NOMO-1 treated with dmso at 0.1 percent for 144 hours (cell line): ENCODE measurements at regions not wholly inside any gene's neighbourhood (a gene's known extent, or its start where the extent isn't known, plus 50 kb on each side); places are given as distances from the start of the nearest gene placed in this dataset.
"Not testable (repeated sequence)": the region's sequence is repeated elsewhere in the genome, so short reads cannot be mapped to it uniquely, and the experiment has no call there.

ENCODE experiments used
- DNase-seq: peaks from one replicate; lab custom pipeline; 2025; ENCODE audit not compliant: unreplicated experiment; lab: John Stamatoyannopoulos, UW

DNA sequence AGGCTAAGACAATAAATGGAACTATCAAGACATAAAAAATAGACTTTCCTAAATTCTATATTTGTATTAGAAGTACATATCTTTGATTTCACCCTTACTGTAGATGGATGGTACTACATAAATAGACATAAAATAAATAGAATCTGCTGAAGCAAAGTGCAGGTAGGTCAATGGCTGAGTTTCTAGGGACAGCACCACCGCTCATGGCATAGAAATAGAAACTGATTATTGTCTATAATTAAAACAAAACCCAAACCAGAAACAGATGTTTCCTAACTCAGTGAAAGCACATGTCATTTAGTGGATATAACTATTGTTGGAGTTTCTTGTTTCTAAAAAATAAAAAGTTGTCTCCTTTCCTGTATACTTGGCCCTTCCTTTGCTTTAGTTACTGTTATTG lies 387.3 kb upstream of the ADGRL3 start:
- no peak for DNase-seq

DNA sequence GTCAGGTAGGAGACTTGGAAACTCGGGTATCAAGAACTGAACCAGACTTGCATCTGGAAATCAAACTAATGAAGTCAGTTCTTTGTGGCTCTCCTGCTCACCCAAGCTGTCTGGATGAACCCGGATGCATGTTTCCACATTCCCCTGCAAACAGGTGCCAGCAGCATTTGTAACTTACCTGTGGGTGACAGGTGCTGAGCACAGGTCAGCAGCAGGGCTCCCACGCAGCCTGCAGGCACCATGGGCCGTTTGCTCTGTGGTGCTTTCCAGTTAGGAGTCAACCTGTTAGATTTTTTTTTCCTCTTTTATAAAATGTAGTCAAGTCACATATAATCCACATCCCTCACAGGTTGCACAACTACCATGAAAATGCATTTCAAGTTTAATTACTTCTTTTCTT lies 385.6 kb upstream of the ADGRL3 start:
- DNase-seq: no peak

DNA sequence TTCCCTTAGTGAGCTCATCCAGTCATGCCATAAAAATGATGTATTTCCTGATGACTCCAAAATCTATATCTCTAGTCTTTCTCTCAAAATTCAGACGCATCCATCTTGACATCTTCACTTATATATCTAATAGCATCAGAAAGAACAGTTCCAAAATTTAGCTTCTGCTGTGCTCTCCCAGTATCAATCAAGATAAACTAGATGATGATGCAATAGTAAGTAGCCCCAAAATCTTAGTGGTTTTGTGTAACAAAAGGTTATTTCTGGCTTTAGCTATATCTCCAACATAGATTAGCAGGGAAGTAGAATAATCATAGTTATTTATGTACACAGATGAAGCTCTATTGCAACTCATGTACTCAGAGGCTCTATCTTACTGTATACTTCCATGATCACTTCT lies 382.5 kb upstream of the ADGRL3 start:
- no peak for DNase-seq

DNA sequence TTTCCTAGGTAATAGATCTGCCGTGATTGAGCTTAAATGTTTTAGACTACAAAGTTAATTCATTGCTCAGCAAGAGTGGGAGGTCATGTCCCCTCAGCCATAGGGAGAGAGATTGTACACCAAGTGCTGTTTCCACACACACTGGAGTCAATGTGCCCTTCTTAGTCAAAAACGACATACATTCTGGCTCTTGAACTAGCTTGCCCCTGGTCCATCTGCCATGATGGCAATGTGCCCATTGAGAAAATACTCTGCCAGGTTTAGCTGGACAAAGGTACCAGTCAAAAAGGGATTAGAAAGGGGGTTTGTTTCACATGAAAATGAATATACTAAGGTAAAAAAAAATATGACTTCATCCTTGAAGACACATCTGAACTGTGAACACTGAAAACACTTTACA lies 377.1 kb upstream of the ADGRL3 start:
- DNase-seq: no peak

DNA sequence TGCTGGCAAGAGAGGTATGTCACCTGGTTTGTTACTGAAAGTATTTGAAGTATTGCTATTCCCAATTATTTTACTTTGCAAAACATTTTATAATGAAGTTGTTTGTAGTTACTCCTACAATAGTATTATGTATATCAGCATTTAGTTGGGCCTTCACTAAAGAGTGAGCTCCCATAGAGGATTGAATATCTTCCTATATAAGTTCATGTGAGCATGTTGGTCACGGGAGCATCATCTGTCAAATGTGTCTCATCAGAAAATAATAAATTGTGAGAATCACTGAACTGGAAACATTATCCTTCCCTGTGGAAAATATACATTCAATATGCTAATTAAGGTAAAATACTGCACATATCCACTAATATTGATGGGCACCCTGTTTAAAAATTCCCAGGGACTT lies 360.1 kb upstream of the ADGRL3 start:
- no peak for DNase-seq

DNA sequence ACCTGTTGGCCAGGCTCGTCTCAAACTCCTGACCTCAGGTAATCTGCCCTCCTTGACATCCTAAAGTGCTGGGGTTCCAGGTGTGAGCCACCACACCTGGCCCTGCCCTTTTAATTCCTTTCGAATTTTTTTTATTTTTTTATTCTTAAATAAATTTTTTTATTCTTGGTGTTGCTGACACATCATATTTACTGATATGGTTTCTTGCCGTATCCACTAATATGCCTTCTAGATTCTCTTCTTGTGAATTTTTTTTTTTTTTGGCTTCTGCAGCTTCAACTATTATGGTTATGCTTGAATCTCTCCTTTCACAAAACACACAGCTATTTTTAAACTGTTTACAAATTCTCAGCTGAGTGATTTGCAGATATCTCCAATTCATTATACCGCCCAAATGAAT lies 353.4 kb upstream of the ADGRL3 start:
- no peak for DNase-seq

DNA sequence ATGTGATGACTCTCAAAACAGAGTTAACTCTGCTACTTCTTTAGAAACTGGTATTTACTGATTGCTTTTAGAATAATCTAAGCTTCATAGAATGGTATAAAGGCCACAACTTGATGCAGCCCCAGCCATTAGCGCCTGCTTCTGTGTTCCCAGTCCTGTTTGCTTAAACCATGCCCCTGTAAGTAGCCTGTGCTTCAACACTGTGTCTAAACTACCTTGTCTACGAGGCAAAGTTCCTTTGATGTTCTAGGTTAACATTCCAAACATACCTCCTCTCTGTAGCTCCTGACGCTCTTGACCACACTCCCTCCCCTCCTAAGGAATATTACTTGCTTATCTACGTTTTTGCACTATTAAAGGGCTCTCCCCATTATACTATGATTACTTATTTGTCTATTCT lies 352.5 kb upstream of the ADGRL3 start:
- DNase-seq: no peak

DNA sequence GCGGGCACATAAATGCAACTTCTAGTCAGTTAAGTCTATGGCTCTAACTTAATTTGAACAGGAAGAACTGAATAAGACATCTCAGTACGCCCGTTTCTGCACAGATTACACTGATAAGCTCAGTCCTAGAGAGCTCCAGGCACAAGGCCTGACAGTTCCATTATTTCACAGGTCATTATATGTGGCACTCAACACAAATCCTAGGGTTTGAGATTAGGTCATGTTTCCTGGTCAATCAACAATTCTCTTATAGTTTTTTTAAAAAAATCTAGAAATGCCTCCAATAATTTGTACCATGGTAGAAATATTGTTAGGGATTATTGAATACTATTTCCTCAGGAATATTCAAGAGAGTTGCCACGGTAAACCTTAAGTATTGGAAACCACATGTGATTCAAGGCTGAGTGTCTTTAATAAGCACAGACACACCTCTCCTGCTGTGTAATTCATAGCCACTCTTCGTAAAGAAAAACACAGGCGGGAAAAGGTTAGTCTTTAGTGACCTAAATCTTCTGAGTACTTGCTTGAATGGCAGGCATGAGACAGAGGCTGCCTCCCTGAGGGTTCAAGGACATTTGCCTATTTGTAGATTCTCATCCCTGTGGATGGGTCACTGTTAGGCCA lies 342.9 kb upstream of the ADGRL3 start:
- DNase-seq: no peak

DNA sequence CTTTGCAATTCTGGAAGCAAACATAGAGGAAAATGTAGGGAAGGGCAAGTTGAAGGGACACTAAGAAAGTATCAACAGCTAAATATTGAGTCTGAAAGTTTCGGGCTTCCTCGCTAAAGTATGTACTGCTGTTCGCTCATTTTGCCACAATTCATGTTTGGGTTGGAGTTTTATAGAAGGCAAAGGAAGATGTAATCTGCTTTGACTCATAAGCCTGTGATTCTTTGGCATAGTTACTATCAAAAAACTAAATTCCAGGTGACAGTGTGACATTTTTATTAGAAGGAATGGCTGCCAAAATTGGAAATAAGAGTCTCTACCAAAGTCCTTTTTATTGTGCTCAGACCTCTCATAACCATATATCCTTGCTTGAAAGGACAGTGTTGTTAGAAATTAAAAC lies 336.7 kb upstream of the ADGRL3 start:
- DNase-seq: no peak

DNA sequence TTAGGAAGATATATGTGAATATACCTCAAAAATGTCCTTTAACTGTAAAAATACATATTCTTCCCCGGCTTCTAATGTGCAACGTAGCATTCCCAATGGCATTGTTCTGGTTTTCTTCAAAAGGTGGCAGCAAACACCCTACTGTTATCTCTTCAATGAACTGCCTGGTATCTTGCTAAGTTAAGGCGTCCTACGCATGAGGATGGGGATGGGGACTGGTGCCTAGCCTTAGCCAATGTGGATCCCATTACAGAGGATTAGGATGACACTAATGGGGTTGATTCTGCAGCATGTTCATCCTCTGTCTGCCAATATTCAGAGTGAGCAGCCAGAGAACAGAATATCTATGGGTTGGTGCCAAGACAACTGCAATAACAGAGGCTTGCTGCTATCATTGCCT lies 334.9 kb upstream of the ADGRL3 start:
- no peak for DNase-seq

DNA sequence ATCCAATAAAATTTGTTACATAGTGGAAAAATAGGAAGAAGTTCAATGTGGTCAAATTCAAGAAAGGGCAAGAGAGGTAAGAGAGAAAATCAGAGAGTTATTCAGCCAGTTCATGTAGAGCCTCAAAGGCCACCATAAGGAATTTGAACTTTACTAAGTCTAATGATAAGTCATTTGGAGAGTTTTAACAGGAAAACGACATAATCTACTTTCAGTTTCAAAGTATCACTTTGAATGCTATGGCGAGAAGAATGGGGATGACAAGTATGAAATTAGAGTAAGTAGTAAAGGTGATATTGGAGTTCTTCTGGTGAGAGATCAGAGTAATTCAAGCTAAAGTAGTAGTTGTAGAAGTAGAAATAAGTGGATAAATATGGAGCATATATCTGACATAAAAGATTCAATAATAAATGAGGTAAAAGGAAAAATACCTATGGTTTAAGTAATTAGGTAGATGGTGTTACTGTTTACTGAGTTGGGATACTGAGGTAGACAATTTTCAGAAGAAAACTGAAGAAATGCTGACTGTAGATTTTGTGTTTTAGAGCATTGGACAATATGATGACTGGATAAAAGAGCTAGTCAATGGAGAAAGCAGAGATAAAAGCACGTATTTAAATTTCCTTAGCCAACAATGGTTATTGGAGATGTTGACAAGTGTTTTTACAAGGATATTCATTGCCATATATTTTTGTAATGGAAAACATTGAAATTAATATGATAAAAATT lies 331.7 kb upstream of the ADGRL3 start:
- DNase-seq: no peak

DNA sequence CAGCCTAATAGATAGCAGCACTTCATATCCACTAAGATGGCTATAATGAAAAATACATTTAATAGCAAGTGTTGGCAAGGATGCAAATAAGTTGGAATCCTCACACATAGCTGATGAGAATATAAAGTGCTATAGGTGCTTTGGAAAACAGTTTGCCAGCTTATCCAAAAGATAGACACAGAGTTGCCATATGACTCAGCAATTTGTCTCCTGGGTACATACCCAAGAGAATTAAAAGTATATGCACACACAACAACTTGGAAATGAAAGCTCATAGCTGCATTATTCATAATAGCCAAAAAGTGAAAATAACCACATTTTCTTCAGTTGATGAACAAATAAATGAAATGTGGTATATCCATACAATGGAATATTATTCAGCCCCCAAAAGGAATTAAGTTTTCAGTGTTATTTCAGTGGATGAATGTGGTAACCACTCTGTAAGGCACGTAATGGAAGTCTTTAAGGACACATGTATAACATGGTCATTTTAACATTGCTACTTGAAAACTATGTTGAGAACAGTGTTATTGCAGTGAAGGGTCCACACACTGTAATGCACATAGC lies 320.9 kb upstream of the ADGRL3 start:
- DNase-seq: no peak

DNA sequence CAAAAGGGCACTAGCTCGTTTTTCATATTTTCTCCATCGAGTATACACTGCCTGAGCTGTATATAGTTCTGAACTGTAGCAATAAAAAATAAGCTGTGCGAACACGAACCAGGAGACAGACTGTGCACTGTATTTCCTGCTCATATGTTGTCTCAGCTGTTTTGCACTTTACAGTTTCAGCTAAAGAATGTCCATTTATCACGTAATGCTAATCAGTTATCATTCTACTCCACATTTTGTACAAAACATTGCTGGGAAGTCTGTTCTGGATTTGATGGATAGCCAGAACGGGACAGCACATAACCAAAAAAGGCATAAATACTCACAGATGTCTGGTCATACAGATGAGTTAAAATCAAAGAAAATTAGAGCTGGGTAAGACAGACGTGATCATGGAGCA lies 315.5 kb upstream of the ADGRL3 start:
- no peak for DNase-seq

DNA sequence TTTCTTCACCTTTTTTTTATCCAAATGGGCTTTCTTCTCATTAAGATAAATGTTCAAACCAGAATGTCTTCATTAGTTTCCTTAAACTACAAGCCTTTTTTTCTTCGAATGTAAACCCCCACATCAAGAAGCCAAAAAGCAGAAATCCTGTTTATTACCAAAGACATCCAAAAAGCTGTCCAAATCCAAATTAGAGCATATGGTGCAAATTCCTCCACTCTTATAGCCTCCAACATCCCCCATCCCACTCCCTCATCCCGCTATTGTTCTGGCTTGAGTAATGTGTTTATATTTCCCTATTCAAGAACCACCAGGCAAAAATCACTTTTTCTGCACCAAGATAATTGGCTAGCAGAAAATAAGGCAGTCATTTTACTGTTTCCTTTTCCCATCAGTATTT lies 315.1 kb upstream of the ADGRL3 start:
- DNase-seq: no peak

DNA sequence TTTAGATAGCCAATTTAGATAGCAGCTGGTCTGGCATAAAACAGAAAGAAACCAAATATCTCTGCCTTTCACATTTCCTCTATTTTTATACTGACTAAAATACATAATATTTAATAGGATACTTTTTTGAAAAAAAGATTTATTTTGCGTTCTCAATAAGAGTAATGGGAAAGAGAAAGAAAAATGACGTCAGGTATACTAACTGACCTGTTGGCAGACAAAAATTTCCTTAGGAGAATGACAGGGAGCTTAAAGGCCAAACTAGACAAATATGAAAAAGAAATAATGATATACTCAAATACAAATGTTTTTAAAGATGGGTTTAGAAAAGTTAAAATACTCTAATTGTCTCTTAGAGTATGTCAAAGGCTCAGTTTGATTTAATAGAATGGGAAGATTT lies 309.4 kb upstream of the ADGRL3 start:
- no peak for DNase-seq

DNA sequence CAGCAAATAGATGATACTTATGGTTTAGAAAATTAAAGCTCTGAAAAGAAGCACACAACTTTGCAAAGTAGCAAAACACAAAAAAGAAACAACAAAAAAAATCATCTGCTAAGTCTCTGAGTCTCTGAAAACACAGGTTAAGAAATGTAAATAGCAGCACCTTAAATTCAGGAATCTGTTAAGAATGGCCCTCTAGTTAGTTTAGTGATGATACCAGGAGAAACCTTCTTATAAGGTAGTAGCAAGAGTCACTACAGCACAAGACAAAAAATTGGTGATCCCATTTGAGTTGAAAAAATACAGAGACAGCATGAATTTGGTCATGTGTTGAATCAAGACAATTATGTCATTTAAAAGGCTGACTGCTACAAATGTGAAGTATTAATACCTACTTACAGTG lies 308.2 kb upstream of the ADGRL3 start:
- no peak for DNase-seq

DNA sequence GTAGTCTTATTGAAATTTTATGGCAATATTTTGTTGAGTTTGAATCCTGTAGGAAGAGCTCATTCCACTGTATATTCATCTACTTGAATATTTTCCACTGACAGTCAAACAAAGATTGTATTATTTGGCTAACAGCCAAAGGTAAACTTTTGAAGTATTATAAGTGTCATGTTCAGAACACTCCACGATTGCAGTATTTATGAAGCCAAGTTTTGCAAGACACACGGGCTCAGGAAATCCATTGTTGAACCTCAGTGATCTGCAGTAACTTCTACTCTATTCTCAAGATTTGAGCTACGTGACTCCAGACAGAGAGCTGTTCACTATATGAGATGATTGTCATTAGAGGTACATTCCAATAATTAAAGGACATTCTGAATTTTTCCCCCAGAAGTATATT lies 302.7 kb upstream of the ADGRL3 start:
- DNase-seq: no peak

DNA sequence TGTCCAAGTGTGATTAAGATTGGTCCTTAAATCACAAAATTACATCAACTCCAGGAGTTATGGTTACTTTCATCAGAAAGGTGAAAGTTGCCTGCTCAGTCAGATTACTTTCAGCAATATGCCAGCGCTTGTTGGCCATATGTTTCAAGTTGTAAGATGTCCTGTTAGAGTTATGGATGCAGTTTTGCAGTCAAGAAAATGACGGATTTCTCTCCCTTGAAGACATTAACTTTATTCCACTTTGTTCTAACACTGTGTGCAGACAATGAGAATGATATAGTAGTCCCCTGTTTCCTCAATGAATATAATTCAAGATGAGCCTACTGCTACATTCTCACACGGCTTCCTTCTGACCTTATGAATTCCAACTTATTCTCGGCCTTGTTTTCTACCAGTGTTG lies 295.0 kb upstream of the ADGRL3 start:
- no peak for DNase-seq

DNA sequence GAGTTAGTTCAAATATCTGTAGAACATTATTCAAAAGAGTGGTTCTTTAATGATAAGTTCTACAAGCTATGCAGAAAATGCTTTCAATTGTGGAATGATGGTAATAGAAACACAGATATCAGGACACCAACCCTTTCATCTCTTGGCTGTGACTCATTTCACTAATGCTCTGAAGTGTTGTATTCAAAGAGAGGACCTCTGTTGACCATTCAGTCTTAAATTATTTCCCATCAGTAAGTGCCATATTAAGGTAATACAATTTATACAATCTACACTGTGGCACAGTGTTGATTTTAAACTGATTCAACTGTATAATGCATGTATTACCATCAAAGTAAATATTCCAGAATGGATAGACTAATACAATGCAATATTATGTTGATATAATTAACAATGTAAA lies 289.0 kb upstream of the ADGRL3 start:
- no peak for DNase-seq

DNA sequence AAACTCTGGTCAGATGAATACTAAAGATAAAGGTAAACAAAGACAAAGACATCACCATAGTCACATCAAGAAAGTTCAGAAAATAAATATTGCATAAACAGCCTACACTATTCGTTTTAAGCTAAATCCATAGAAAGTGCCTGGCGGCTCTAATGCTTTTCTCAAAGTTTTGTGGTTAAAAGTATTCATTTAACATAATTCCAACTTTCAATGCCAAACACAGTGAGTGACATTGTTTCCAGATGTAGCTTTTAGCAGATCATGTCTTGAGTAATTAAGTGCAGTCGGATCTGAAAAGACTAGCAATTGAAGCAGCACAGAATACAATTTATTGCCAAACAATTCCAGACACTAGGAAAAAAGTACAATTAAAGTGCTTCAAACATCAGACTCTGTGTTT lies 287.1 kb upstream of the ADGRL3 start:
- DNase-seq: no peak

DNA sequence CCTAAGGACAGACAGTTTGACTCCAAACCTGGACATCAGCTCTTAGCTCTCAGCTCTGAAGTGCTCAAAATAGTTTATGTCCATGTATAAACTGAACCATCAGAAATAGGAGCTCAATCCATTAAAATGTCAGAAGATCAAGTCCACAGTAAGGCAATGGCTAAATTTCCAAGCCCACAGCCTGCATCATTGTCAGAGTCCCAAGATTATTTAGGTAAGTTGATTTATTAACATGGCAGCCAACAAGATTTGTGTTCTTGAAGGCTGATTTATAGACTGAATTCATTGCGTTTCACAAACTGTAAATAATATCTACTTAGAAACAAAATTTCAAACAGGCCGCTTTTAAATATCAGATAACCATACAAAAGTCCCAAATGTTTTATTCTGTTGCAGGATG lies 286.5 kb upstream of the ADGRL3 start:
- no peak for DNase-seq

DNA sequence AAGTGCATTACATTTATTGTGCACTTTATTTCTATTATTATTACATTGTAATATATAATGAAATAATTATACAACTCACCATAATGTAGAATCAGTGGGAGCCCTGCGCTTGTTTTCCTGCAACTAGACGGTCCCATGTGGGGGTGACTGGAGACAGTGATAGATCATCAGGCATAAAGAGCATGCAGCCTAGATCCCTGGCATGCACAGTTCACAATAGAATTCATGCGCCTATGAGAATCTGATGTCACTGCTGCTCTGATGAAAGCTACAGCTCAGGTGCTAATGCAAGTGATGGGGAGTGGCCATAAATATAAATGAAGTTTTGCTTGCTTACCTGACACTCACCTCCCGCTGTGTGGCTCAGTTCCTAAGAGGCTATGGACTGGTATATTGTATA lies 278.4 kb upstream of the ADGRL3 start:
- not testable (repeated sequence) for DNase-seq

DNA sequence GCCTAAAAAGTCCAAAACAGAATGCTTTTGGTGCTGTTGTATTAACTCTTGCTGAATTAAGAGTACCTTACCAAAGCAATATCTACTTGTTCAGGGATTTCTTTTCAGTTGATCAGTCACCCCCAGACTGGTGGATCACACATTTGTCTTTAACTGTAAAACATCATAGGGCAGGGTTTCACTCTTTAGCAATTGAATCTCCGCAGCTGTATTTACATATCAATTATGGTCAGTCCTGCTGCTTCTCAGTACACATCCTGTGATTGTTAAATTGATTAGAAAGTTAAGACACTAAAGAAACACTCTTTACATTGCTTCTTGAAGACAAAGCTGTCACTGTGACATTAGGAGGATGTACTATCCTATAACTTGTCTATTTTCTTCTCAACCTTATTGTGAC lies 277.1 kb upstream of the ADGRL3 start:
- no peak for DNase-seq
